ENCODE measurements at regions not wholly inside any gene's neighbourhood (a gene's known extent, or its start where the extent isn't known, plus 50 kb on each side); places are given as distances from the start of the nearest gene placed in this dataset.

GRCh38 chr12:39012870-39013269 lies 107.5 kb upstream of the CPNE8 start:
- TF ChIP-seq CTCF (IDR thresholded peaks at IDR 0.05) (no peak), POLR2A (IDR thresholded peaks at IDR 0.05) (no peak)
